HG03066 (cell line): ENCODE measurements at regions not wholly inside any gene's neighbourhood (a gene's known extent, or its start where the extent isn't known, plus 50 kb on each side); places are given as distances from the start of the nearest gene placed in this dataset.

Experiments
- ATAC-seq: cut with Tn5 transposase; IDR thresholded peaks from one replicate; pipeline ENCODE4 v1.9.1; 2021; ENCODE audit warnings: low read depth; ENCODE audit not compliant: unreplicated experiment

GRCh38 chr12:68447797-68448260 lies 115.7 kb upstream of the MDM1 start:
- no peak for ATAC-seq

- ATAC-seq, result no peak
Observed at GRCh38 chr12:68449196-68449595, 117.0 kb upstream of the MDM1 start.

GRCh38 chr12:68450947-68451260 lies 118.7 kb upstream of the MDM1 start:
- ATAC-seq, result no peak

GRCh38 chr12:68451261-68452077 lies 119.3 kb upstream of the MDM1 start:
- peak; percentile 54 for ATAC-seq

GRCh38 chr12:68452078-68452715 lies 120.0 kb upstream of the MDM1 start:
- ATAC-seq, result no peak

GRCh38 chr12:68453278-68453677 lies 121.1 kb upstream of the MDM1 start:
- ATAC-seq, result no peak

- ATAC-seq, result no peak
Observed at GRCh38 chr12:68453876-68454275, 121.7 kb upstream of the MDM1 start.

- ATAC-seq, result no peak
Observed at GRCh38 chr12:68454892-68455291, 122.7 kb upstream of the MDM1 start.

- no peak for ATAC-seq
Observed at GRCh38 chr12:68455691-68456345, 123.7 kb upstream of the MDM1 start.

GRCh38 chr12:68458866-68459265 lies 126.7 kb upstream of the MDM1 start:
- ATAC-seq, result no peak

- ATAC-seq, result no peak
Observed at GRCh38 chr12:68460236-68460635, 128.1 kb upstream of the MDM1 start.

GRCh38 chr12:68461645-68462044 lies 129.5 kb upstream of the MDM1 start:
- ATAC-seq, result no peak

GRCh38 chr12:68462803-68463202 lies 130.6 kb upstream of the MDM1 start:
- no peak for ATAC-seq

- no peak for ATAC-seq
Observed at GRCh38 chr12:68465227-68465626, 133.1 kb upstream of the MDM1 start.

GRCh38 chr12:68467514-68467913 lies 135.4 kb upstream of the MDM1 start:
- ATAC-seq, result no peak

- ATAC-seq, result no peak
Observed at GRCh38 chr12:68468036-68468435, 135.9 kb upstream of the MDM1 start.

GRCh38 chr12:68469113-68469512 lies 137.0 kb upstream of the MDM1 start:
- ATAC-seq, result no peak

- ATAC-seq, result no peak
Observed at GRCh38 chr12:68470664-68471328, 138.6 kb upstream of the MDM1 start.

GRCh38 chr12:68474467-68475204 lies 136.1 kb upstream of the RAP1B start:
- ATAC-seq, result no peak

- no peak for ATAC-seq
Observed at GRCh38 chr12:68476794-68477193, 133.9 kb upstream of the RAP1B start.
